WTC11 (cell line): ENCODE measurements at regions not wholly inside any gene's neighbourhood (a gene's known extent, or its start where the extent isn't known, plus 50 kb on each side); places are given as distances from the start of the nearest gene placed in this dataset.

ENCODE experiments used
- ATAC-seq: fragments of 200-7000 bp; cut with Tn5 transposase; 2 replicates; pipeline ENCODE4 v1.10.0; 2021; ENCODE audit warnings: mild to moderate bottlenecking, moderate library complexity
- CTCF ChIA-PET: fragments of 300-600 bp; sonication (Branson Sonifier 250); formaldehyde crosslinking; loops from one replicate; lab custom pipeline; 2021; ENCODE audit warnings: antibody characterized with exemption; lab: Charles Lee
- POLR2A ChIA-PET: fragments of 350-600 bp; sonication (Branson Sonifier 250); formaldehyde crosslinking; loops from one replicate; lab custom pipeline; 2021; ENCODE audit warnings: antibody characterized with exemption; lab: Charles Lee
- DNase-seq: peaks from one replicate; pipeline ENCODE4 v3.0.0; 2021; ENCODE audit warnings: low spot score
- H3K27ac Mint-ChIP-seq: 2 replicates; pipeline ENCODE4 v1.8.0; 2021; ENCODE audit warnings: mixed read lengths
- H3K27me3 Mint-ChIP-seq: 2 replicates; pipeline ENCODE4 v1.8.0; 2021; ENCODE audit warnings: low read depth, mild to moderate bottlenecking, moderate library complexity, mixed read lengths
- H3K36me3 Mint-ChIP-seq: 2 replicates; pipeline ENCODE4 v1.8.0; 2021; ENCODE audit warnings: mixed read lengths
- H3K4me1 Mint-ChIP-seq: 2 replicates; pipeline ENCODE4 v1.8.0; 2022; ENCODE audit warnings: mixed read lengths
- H3K4me3 Mint-ChIP-seq: 2 replicates; pipeline ENCODE4 v1.8.0; 2021; ENCODE audit warnings: mild to moderate bottlenecking, moderate library complexity, mixed read lengths
- H3K9me3 Mint-ChIP-seq: 2 replicates; pipeline ENCODE4 v1.8.0; 2021; ENCODE audit warnings: mixed read lengths
- ARID4B ChIP-seq: sonication (generic); formaldehyde crosslinking; IDR thresholded peaks from 2 replicates; pipeline ENCODE4 v1.8.0; 2023; ENCODE audit warnings: missing genetic modification reagents, mild to moderate bottlenecking, borderline replicate concordance
- CTCF ChIP-seq: fragments of 200-600 bp; IDR thresholded peaks from 2 replicates; pipeline ENCODE4 v1.8.0; 2022; ENCODE audit warnings: antibody characterized with exemption
- ELF4 ChIP-seq: sonication (generic); formaldehyde crosslinking; IDR thresholded peaks from 2 replicates; pipeline ENCODE4 v1.8.1; 2022; ENCODE audit warnings: low read depth, mild to moderate bottlenecking, moderate library complexity, missing genetic modification reagents
- EMX1 ChIP-seq: fragments of 250-450 bp; sonication (Bioruptor Pico); IDR thresholded peaks from 2 replicates; pipeline ENCODE4 v1.8.0; 2021; ENCODE audit warnings: mild to moderate bottlenecking
- ESRRA ChIP-seq: sonication (generic); formaldehyde crosslinking; IDR thresholded peaks from 2 replicates; pipeline ENCODE4 v1.8.1; 2022; ENCODE audit warnings: mild to moderate bottlenecking, missing genetic modification reagents, borderline replicate concordance
- FOXP4 ChIP-seq: sonication (generic); formaldehyde crosslinking; IDR thresholded peaks from 2 replicates; pipeline ENCODE4 v1.8.0; 2022; ENCODE audit warnings: mild to moderate bottlenecking, missing genetic modification reagents
- GRHL2 ChIP-seq: fragments of 250-450 bp; sonication (Bioruptor Pico); IDR thresholded peaks from 2 replicates; pipeline ENCODE4 v1.8.0; 2022; ENCODE audit warnings: mild to moderate bottlenecking, moderate library complexity; ENCODE audit not compliant: insufficient replicate concordance, severe bottlenecking
- HMGA2 ChIP-seq: fragments of 250-450 bp; sonication (Bioruptor Pico); IDR thresholded peaks from 2 replicates; pipeline ENCODE4 v1.4.0; 2021; ENCODE audit warnings: mild to moderate bottlenecking, moderate library complexity
- IRF1 ChIP-seq: sonication (generic); formaldehyde crosslinking; IDR thresholded peaks from 2 replicates; pipeline ENCODE4 v1.8.0; 2023; ENCODE audit warnings: missing genetic modification reagents
- IRF2 ChIP-seq: sonication (generic); formaldehyde crosslinking; IDR thresholded peaks from 2 replicates; pipeline ENCODE4 v1.8.0; 2022; ENCODE audit warnings: low read depth, missing genetic modification reagents, borderline replicate concordance
- MLX ChIP-seq: sonication (generic); formaldehyde crosslinking; IDR thresholded peaks from 2 replicates; pipeline ENCODE4 v1.8.1; 2023; ENCODE audit warnings: mild to moderate bottlenecking, missing genetic modification reagents, moderate library complexity
- NR2C2 ChIP-seq: sonication (generic); formaldehyde crosslinking; IDR thresholded peaks from 2 replicates; pipeline ENCODE4 v1.8.0; 2022; ENCODE audit warnings: mild to moderate bottlenecking, missing genetic modification reagents
- PREB ChIP-seq: sonication (generic); formaldehyde crosslinking; IDR thresholded peaks from 2 replicates; pipeline ENCODE4 v1.8.1; 2022; ENCODE audit warnings: mild to moderate bottlenecking, missing genetic modification reagents, moderate library complexity, borderline replicate concordance
- RELA ChIP-seq: sonication (generic); formaldehyde crosslinking; IDR thresholded peaks from 2 replicates; pipeline ENCODE4 v1.8.1; 2022; ENCODE audit warnings: missing genetic modification reagents, mild to moderate bottlenecking, borderline replicate concordance
- SOX15 ChIP-seq: fragments of 250-450 bp; sonication (Bioruptor Pico); IDR thresholded peaks from 2 replicates; pipeline ENCODE4 v1.9.0; 2021; ENCODE audit warnings: mild to moderate bottlenecking
- USF1 ChIP-seq: sonication (generic); formaldehyde crosslinking; IDR thresholded peaks from 2 replicates; pipeline ENCODE4 v1.8.0; 2022; ENCODE audit warnings: mild to moderate bottlenecking, missing genetic modification reagents
- ZNF121 ChIP-seq: sonication (generic); formaldehyde crosslinking; IDR thresholded peaks from 2 replicates; pipeline ENCODE4 v1.8.0; 2023; ENCODE audit warnings: missing genetic modification reagents
- ZNF416 ChIP-seq: fragments of 250-450 bp; sonication (Bioruptor Pico); IDR thresholded peaks from 2 replicates; pipeline ENCODE4 v1.9.0; 2021; ENCODE audit warnings: mild to moderate bottlenecking, inconsistent platforms
- ZNF671 ChIP-seq: fragments of 250-450 bp; sonication (Bioruptor Pico); IDR thresholded peaks from 2 replicates; pipeline ENCODE4 v1.8.0; 2021; ENCODE audit warnings: mild to moderate bottlenecking

GRCh38 chr14:106304271-106304670 is 777.9 kb downstream of the TMEM121 start (continued):
- TF ChIP-seq IRF1 (CRISPR knock-in tag) (no peak), RELA (no peak)

GRCh38 chr14:106308839-106309389 is 782.5 kb downstream of the TMEM121 start:
- H3K4me3 Mint-ChIP-seq, result no peak overlapping the region
- H3K36me3 Mint-ChIP-seq, result peaks cover 80% of the 10 kb centered on the region

GRCh38 chr14:106309423-106309822 is 783.0 kb downstream of the TMEM121 start:
- ChIA-PET CTCF (no interaction called here), POLR2A (no interaction called here)
- peaks cover 89% of the 10 kb centered on the region for H3K9me3 Mint-ChIP-seq
- H3K36me3 Mint-ChIP-seq, result peaks cover 80% of the 10 kb centered on the region
- H3K4me1 Mint-ChIP-seq, result no peaks in the 10 kb centered on the region
- ATAC-seq, result no peak
- no peak for DNase-seq
- H3K27ac Mint-ChIP-seq, result no peak overlapping the region
- H3K4me3 Mint-ChIP-seq, result no peak overlapping the region
- peaks cover 4% of the 10 kb centered on the region for H3K27me3 Mint-ChIP-seq
- TF ChIP-seq IRF2 (no peak), PREB (CRISPR knock-in tag) (no peak), EMX1 (CRISPR knock-in tag) (no peak), ZNF416 (CRISPR knock-in tag) (no peak), MLX (CRISPR knock-in tag) (no peak), RELA (no peak), USF1 (CRISPR knock-in tag) (no peak), GRHL2 (CRISPR knock-in tag) (no peak), ELF4 (CRISPR knock-in tag) (no peak), ZNF121 (CRISPR knock-in tag) (no peak), FOXP4 (CRISPR knock-in tag) (no peak), ARID4B (CRISPR knock-in tag) (no peak), NR2C2 (CRISPR knock-in tag) (no peak), ESRRA (no peak), HMGA2 (CRISPR knock-in tag) (no peak), SOX15 (CRISPR knock-in tag) (no peak)

More at GRCh38 chr14:106308839-106309389, 782.5 kb downstream of the TMEM121 start:
- peaks cover 89% of the 10 kb centered on the region for H3K9me3 Mint-ChIP-seq
- H3K27ac Mint-ChIP-seq, result no peak overlapping the region
- POLR2A ChIA-PET, result no interaction called here
- CTCF ChIA-PET, result no interaction called here
- TF ChIP-seq CTCF (peak; percentile 70), ZNF671 (no peak)
- ATAC-seq, result 0 out of 2 replicates have a peak, but pooled peaks have one; percentile 28
- peaks cover 4% of the 10 kb centered on the region for H3K27me3 Mint-ChIP-seq
- DNase-seq, result peak; percentile 42
- H3K4me1 Mint-ChIP-seq, result no peaks in the 10 kb centered on the region
